ENCODE measurements at regions not wholly inside any gene's neighbourhood (a gene's known extent, or its start where the extent isn't known, plus 50 kb on each side); places are given as distances from the start of the nearest gene placed in this dataset.

GRCh38 chr9:108033976-108034964 is 544.7 kb upstream of the KLF4 start:
- Histone ChIP-seq H4K5ac (ENCODE audit: low read depth, low read length) (peak overlapping the region; percentile 49; the same call in 1 of the 2 replicates), H2AK9ac (replicated peaks; ENCODE audit: low read depth, low read length, poor library complexity) (no peak overlapping the region), H3K18ac (ENCODE audit: low read depth, low read length) (peak overlapping the region; percentile 55; the same call in 1 of the 2 replicates), H3K4me3 (ENCODE audit: insufficient read depth, low read depth, low read length) (no peak overlapping the region), H3K56ac (ENCODE audit: extremely low read depth, insufficient read depth, low read length) (no peak overlapping the region; the same call in 1 of the 2 replicates), H3K27me3 (ENCODE audit: control insufficient read depth, insufficient read depth, low read length) (no peaks in the 10 kb centered on the region), H4K91ac (ENCODE audit: insufficient read depth, low read depth, low read length) (peak overlapping the region; percentile 45; the same call in 1 of the 2 replicates), H3K9me3 (ENCODE audit: control insufficient read depth, insufficient read depth, low read length) (no peaks in the 10 kb centered on the region), H3K79me1 (ENCODE audit: low read depth in 1 of 2, low read length in 2 of 2) (no peaks in the 10 kb centered on the region), H3K4me2 (ENCODE audit: low read depth, low read length) (peak overlapping the region; percentile 21), H2BK5ac (ENCODE audit: low read depth, low read length, poor library complexity, severe bottlenecking) (no peak overlapping the region), H4K20me1 (ENCODE audit: insufficient read depth, low read length) (no peaks in the 10 kb centered on the region), H4K8ac (ENCODE audit: low read depth in 2 of 2, low read length in 2 of 2) (peak overlapping the region in 1 of 2 experiments; percentile 22; a peak in 1 of 4 replicates), H2BK15ac (ENCODE audit: low read depth, low read length) (no peak overlapping the region; the same call in 2 of the 3 replicates), H3K23ac (ENCODE audit: low read depth, low read length) (no peak overlapping the region), H2BK20ac (ENCODE audit: low read depth, low read length) (peak overlapping the region; percentile 17), H3K9ac (ENCODE audit: low read depth, low read length) (no peak overlapping the region), H3K4me1 (ENCODE audit: control insufficient read depth, insufficient read depth, low read length) (peaks cover 16% of the 10 kb centered on the region), H3K4ac (ENCODE audit: low read depth, low read length) (peak overlapping the region; percentile 49), H2AFZ (replicated peaks; ENCODE audit: low read length, poor library complexity) (peak overlapping the region; percentile 54), H3K9me1 (ENCODE audit: insufficient read depth, low read length) (peaks cover 8% of the 10 kb centered on the region), H2BK120ac (ENCODE audit: low read depth, low read length) (peak overlapping the region; percentile 58), H2AK5ac (ENCODE audit: low read depth, low read length) (peak overlapping the region; percentile 64), H3K27ac (ENCODE audit: insufficient read depth, low read length) (peak overlapping the region; percentile 57; the same call in 1 of the 2 replicates), H3K36me3 (ENCODE audit: control insufficient read depth, insufficient read depth, low read length) (no peaks in the 10 kb centered on the region), H3K14ac (replicated peaks; ENCODE audit: low read depth, low read length) (peak overlapping the region; percentile 35; the same call in 1 of the 2 replicates)
- ATAC-seq (ENCODE audit: low read depth) = peak; percentile 88
- no CpG with 5 or more reads among the region's 5 CpGs for WGBS, 2 experiments (ENCODE audit: extremely low coverage in 2 of 2, insufficient read length in 1 of 2)
- in situ Hi-C loops (cut with MboI; ENCODE audit: low sequenced_read_pairs) (no loop called here), intact Hi-C loops (cut with micrococcal nuclease) (no loop called here), dilution Hi-C loops (cut with HindIII; ENCODE audit: low sequenced_read_pairs, unreplicated experiment) (no loop called here)
- ChIA-PET CTCF (no interaction called here), POLR2A (ENCODE audit: unreplicated experiment) (no interaction called here)
- no TSS peak for BruUV-seq (replicated peaks)
- TF ChIP-seq, protein P1, sequence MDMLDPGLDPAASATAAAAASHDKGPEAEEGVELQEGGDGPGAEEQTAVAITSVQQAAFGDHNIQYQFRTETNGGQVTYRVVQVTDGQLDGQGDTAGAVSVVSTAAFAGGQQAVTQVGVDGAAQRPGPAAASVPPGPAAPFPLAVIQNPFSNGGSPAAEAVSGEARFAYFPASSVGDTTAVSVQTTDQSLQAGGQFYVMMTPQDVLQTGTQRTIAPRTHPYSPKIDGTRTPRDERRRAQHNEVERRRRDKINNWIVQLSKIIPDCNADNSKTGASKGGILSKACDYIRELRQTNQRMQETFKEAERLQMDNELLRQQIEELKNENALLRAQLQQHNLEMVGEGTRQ (IDR thresholded peaks at IDR 0.05; ENCODE audit: low read depth, low read length) = no peak
- peak; percentile 57 for TF ChIP-seq FOS (IDR thresholded peaks at IDR 0.05; ENCODE audit: low read depth, low read length)
- TF ChIP-seq CTCF (conservative IDR thresholded peaks at IDR 0.05; ENCODE audit: low read depth, low read length) = no peak
- TF ChIP-seq RCOR1 (IDR thresholded peaks at IDR 0.05; ENCODE audit: insufficient replicate concordance, low read length) = peak; percentile 32
- peak; percentile 55; the same call in 1 of the 2 replicates for TF ChIP-seq BHLHE40 (IDR thresholded peaks at IDR 0.05; ENCODE audit: low read depth, low read length)
- no peak for TF ChIP-seq RAD21 (IDR thresholded peaks at IDR 0.05; ENCODE audit: low read length)
- 0 out of 2 replicates have a peak, but pooled peaks have one; percentile 61 for TF ChIP-seq CEBPB (IDR thresholded peaks at IDR 0.05; ENCODE audit: low read depth, low read length)
- peak; percentile 94 for DNase-seq
